WERI-Rb-1 (cell line): ENCODE measurements at regions not wholly inside any gene's neighbourhood (a gene's known extent, or its start where the extent isn't known, plus 50 kb on each side); places are given as distances from the start of the nearest gene placed in this dataset.

Experiments
- DNase-seq: peaks from one replicate; pipeline ENCODE4 v3.0.0-alpha.2; 2020
- H3K27ac ChIP-seq: fragments of 250-450 bp; sonication (Bioruptor Pico); 2 replicates; pipeline ENCODE4 v1.5.1; 2020; ENCODE audit warnings: mild to moderate bottlenecking, moderate library complexity
- H3K27me3 ChIP-seq: fragments of 250-450 bp; sonication (Bioruptor Pico); 2 replicates; pipeline ENCODE4 v1.5.1; 2021; ENCODE audit warnings: mild to moderate bottlenecking, low read depth, moderate library complexity; ENCODE audit not compliant: insufficient read depth, severe bottlenecking
- H3K36me3 ChIP-seq: fragments of 250-450 bp; sonication (Bioruptor Pico); 2 replicates; pipeline ENCODE4 v1.5.1; 2020; ENCODE audit warnings: mild to moderate bottlenecking, moderate library complexity
- H3K4me3 ChIP-seq: 2 replicates; pipeline ENCODE4 v1.5.1; 2011; ENCODE audit warnings: low read depth, mild to moderate bottlenecking, control low read depth, low read length
- H3K9me3 ChIP-seq: fragments of 250-450 bp; sonication (Bioruptor Pico); 2 replicates; pipeline ENCODE4 v1.5.1; 2021; ENCODE audit warnings: mild to moderate bottlenecking, moderate library complexity; ENCODE audit not compliant: severe bottlenecking
- TF ChIP-seq, protein P1 (sequence below): IDR thresholded peaks from 2 replicates; pipeline ENCODE4 v1.5.1; 2011; ENCODE audit warnings: low read depth, mild to moderate bottlenecking, control low read depth, inconsistent platforms, low read length

DNA sequence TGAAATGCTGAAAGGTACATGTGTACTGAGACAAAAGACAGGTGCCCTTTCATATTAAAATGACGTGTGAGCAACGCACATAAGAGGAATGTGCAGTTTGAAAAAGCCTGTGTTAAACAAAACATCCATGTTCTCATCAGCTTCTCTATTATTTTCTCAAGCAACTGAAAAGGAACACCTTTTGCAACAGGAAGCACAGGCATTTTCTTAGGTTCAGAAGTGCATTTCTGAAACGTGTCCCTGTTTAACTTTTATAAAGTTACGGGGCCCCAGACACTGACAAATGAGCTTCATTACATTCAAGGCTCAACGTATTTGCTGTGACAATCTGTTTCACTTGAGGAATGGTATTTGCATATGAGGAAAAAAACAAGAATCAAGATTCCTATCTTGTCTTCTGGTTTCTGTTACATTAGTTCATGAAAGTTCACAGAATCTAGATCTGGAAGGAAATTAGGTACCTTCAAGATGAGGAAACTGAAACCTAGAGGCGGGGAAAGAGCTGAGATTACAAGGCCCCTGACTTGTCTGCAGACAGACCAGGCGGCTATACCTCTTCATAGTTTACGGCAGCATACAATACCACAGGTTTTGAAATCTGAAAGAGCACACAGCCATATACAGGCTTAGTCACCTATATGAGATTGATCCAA, 431.7 kb downstream of the KLF12 start:
- TF ChIP-seq, protein P1, sequence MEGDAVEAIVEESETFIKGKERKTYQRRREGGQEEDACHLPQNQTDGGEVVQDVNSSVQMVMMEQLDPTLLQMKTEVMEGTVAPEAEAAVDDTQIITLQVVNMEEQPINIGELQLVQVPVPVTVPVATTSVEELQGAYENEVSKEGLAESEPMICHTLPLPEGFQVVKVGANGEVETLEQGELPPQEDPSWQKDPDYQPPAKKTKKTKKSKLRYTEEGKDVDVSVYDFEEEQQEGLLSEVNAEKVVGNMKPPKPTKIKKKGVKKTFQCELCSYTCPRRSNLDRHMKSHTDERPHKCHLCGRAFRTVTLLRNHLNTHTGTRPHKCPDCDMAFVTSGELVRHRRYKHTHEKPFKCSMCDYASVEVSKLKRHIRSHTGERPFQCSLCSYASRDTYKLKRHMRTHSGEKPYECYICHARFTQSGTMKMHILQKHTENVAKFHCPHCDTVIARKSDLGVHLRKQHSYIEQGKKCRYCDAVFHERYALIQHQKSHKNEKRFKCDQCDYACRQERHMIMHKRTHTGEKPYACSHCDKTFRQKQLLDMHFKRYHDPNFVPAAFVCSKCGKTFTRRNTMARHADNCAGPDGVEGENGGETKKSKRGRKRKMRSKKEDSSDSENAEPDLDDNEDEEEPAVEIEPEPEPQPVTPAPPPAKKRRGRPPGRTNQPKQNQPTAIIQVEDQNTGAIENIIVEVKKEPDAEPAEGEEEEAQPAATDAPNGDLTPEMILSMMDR, result no peak
- Histone ChIP-seq H3K27me3 (no peaks in the 10 kb centered on the region), H3K27ac (no peak overlapping the region), H3K4me3 (no peak overlapping the region), H3K9me3 (no peaks in the 10 kb centered on the region), H3K36me3 (no peaks in the 10 kb centered on the region)
- no peak for DNase-seq

DNA sequence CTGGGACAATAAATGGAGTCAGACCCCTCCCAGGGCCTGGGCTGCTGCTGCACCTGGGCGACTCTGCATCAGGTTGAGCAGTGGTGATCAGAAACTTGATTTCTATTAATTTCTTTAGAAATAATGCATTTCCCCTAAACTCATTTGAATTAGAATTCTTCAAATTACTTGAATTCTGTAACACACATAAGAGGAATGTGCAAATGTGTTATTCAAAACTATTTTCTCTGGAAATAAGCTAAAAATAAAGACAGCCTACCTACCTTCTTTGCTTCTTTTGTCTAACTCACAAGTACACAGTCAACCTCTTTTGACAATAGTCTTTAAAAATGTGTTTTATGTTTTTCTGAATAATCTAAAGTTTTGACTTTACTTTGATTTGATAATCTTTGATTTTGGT, 433.0 kb downstream of the KLF12 start:
- no peaks in the 10 kb centered on the region for H3K9me3 ChIP-seq
- no peak overlapping the region for H3K4me3 ChIP-seq
- TF ChIP-seq, protein P1, result no peak
- H3K36me3 ChIP-seq, result no peaks in the 10 kb centered on the region
- H3K27ac ChIP-seq, result no peak overlapping the region
- H3K27me3 ChIP-seq, result no peaks in the 10 kb centered on the region
- no peak for DNase-seq

DNA sequence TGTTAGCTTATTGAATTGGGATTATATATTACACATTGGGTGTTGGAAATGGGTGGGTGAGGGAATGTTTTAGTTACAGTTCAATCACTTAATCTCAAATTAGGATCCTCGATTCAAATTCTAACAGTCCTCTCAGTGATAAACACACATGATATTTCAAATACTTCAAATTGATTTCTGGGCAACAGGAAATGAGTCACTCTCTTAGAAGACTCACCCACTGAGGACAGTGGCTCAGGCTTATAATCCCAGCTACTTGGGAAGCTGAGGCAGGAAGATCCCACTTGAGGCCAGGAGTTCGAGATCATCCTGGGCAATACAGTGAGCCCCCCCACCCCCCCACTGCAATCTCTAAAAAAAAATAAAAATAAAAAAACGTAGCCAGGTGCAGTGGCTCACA, 435.3 kb downstream of the KLF12 start:
- no peak overlapping the region for H3K4me3 ChIP-seq
- H3K36me3 ChIP-seq, result peaks cover 9% of the 10 kb centered on the region; the same call in 1 of the 2 replicates
- H3K27me3 ChIP-seq, result no peaks in the 10 kb centered on the region
- TF ChIP-seq, protein P1, result no peak
- DNase-seq, result no peak
- H3K27ac ChIP-seq, result no peak overlapping the region
- H3K9me3 ChIP-seq, result no peaks in the 10 kb centered on the region

DNA sequence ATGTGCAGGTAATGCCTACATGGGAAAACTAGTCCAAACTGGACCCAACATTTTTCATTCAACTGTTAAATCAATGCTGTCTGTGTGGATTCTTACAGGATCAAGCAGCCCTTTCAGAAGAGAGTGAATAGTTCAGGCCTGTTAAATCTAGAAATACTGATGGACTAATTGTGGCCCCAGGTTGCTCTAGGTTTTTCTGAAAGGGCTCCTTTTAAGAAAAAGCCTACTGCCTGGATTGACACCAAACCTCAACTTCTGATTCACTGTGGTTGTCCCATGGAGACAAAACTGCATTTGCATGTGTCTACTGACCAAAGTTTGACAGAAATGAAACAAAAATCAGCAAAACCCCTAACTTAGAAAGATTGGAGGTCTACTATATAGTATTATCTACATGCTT, 437.0 kb downstream of the KLF12 start:
- TF ChIP-seq, protein P1, result no peak

DNA sequence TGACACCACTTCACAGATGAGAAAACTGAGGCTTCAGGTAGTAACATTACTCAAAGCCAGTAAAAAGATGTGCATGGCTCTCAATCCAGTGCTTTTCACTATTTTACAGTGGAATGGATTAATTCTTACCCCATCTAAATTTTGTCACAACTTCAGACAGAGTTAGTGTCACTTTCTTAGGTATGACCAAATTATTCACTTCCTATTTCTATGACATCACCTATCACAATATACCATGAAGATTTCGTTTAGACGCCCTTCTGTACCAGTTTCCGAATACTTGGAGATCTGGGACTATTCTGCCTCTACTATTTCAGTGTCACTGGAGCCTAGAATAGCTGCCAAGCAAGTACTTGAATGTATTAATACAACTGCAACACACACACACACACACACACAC, 437.5 kb downstream of the KLF12 start:
- Histone ChIP-seq H3K9me3 (no peaks in the 10 kb centered on the region), H3K27ac (no peak overlapping the region), H3K27me3 (no peaks in the 10 kb centered on the region), H3K4me3 (no peak overlapping the region), H3K36me3 (peaks cover 11% of the 10 kb centered on the region; the same call in 1 of the 2 replicates)
- DNase-seq, result no peak
- TF ChIP-seq, protein P1, result no peak

More for the DNA sequence above, 437.0 kb downstream of the KLF12 start:
- no peaks in the 10 kb centered on the region for H3K9me3 ChIP-seq
- no peaks in the 10 kb centered on the region for H3K27me3 ChIP-seq
- no peak overlapping the region for H3K27ac ChIP-seq
- peaks cover 11% of the 10 kb centered on the region; the same call in 1 of the 2 replicates for H3K36me3 ChIP-seq
- DNase-seq, result no peak
- H3K4me3 ChIP-seq, result no peak overlapping the region

DNA sequence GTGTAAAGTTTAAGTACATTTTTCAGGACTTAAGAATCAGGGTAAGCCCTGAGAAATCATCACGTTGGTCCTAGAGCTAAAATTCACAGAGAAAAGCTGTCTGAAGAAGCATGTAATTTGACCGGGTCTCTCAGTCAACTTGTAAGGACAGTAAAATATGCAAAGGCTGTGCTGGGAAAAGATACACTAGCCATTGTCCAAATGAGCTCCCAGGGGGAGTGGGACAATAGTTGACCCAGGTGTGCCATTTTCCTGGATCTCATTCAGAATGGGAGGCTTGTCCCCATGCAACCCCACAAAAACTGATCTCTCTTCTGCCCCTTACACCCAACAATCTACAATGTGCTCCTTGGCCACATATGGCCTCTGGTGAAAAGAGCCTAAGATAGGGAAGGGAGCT, 437.9 kb downstream of the KLF12 start:
- Histone ChIP-seq H3K36me3 (peaks cover 11% of the 10 kb centered on the region; the same call in 1 of the 2 replicates), H3K9me3 (no peaks in the 10 kb centered on the region), H3K27me3 (no peaks in the 10 kb centered on the region), H3K4me3 (no peak overlapping the region), H3K27ac (no peak overlapping the region)
- TF ChIP-seq, protein P1, result no peak
- DNase-seq, result no peak
